RWPE2 (cell line): ENCODE measurements at regions not wholly inside any gene's neighbourhood (a gene's known extent, or its start where the extent isn't known, plus 50 kb on each side); places are given as distances from the start of the nearest gene placed in this dataset.

Source experiments
- ATAC-seq: fragments of 200-7000 bp; cut with Tn5 transposase; 3 replicates; pipeline ENCODE4 v1.9.1; 2021; ENCODE audit warnings: low read depth
- DNase-seq: peaks from one replicate; pipeline ENCODE4 v3.0.0-alpha.2; 2020; ENCODE audit warnings: low spot score
- H3K27ac ChIP-seq: fragments of 450-650 bp; 2 replicates; pipeline ENCODE4 v1.5.1; 2017; ENCODE audit warnings: mild to moderate bottlenecking; ENCODE audit not compliant: poor library complexity, severe bottlenecking
- H3K27me3 ChIP-seq: fragments of 250-450 bp; sonication (Bioruptor Pico); 2 replicates; pipeline ENCODE4 v1.5.1; 2021; ENCODE audit warnings: mild to moderate bottlenecking, moderate library complexity; ENCODE audit not compliant: insufficient read depth, poor library complexity, severe bottlenecking
- H3K36me3 ChIP-seq: fragments of 250-450 bp; sonication (Bioruptor Pico); 2 replicates; pipeline ENCODE4 v1.5.1; 2020; ENCODE audit warnings: low read depth, mild to moderate bottlenecking, moderate library complexity
- H3K4me1 ChIP-seq: fragments of 250-450 bp; sonication (Bioruptor Pico); 2 replicates; pipeline ENCODE4 v1.5.1; 2021; ENCODE audit warnings: mild to moderate bottlenecking, moderate library complexity; ENCODE audit not compliant: insufficient read depth, poor library complexity, severe bottlenecking
- H3K4me3 ChIP-seq: fragments of 250-450 bp; sonication (Bioruptor Pico); 2 replicates; pipeline ENCODE4 v1.5.1; 2021; ENCODE audit warnings: mild to moderate bottlenecking, moderate library complexity; ENCODE audit not compliant: severe bottlenecking
- H3K9me3 ChIP-seq: fragments of 250-450 bp; sonication (Bioruptor Pico); 2 replicates; pipeline ENCODE4 v1.5.1; 2021; ENCODE audit warnings: mild to moderate bottlenecking, moderate library complexity; ENCODE audit not compliant: severe bottlenecking
- CTCF ChIP-seq: fragments of 450-650 bp; IDR thresholded peaks from one replicate; pipeline ENCODE4 v1.5.1; 2017; ENCODE audit warnings: mild to moderate bottlenecking, moderate library complexity; ENCODE audit not compliant: poor library complexity, severe bottlenecking

GRCh38 chr16:63512910-63513309 lies 1476.7 kb upstream of the CDH8 start:
- no peaks in the 10 kb centered on the region for H3K36me3 ChIP-seq
- DNase-seq (no peak), ATAC-seq (no peak)
- no peaks in the 10 kb centered on the region for H3K4me1 ChIP-seq
- TF ChIP-seq CTCF: no peak
- no peak overlapping the region for H3K27ac ChIP-seq
- H3K9me3 ChIP-seq: no peaks in the 10 kb centered on the region
- no peaks in the 10 kb centered on the region for H3K27me3 ChIP-seq
- no peak overlapping the region for H3K4me3 ChIP-seq

- no peak overlapping the region for H3K27ac ChIP-seq
- no peak overlapping the region for H3K4me3 ChIP-seq
- no peaks in the 10 kb centered on the region for H3K36me3 ChIP-seq
- H3K9me3 ChIP-seq: no peaks in the 10 kb centered on the region
- TF ChIP-seq CTCF: no peak
- no peak for ATAC-seq
- no peaks in the 10 kb centered on the region for H3K4me1 ChIP-seq
- no peak for DNase-seq
- no peaks in the 10 kb centered on the region for H3K27me3 ChIP-seq
These were observed 1461.2 kb upstream of the CDH8 start for GRCh38 chr16:63497408-63497807.

- Histone ChIP-seq H3K36me3 (no peaks in the 10 kb centered on the region), H3K27me3 (no peaks in the 10 kb centered on the region), H3K4me3 (no peak overlapping the region), H3K4me1 (no peaks in the 10 kb centered on the region), H3K27ac (no peak overlapping the region), H3K9me3 (no peaks in the 10 kb centered on the region)
- ATAC-seq (no peak), DNase-seq (no peak)
- TF ChIP-seq CTCF: no peak
These were observed 1460.0 kb upstream of the CDH8 start for GRCh38 chr16:63496282-63496681.

GRCh38 chr16:63488955-63489354 lies 1452.7 kb upstream of the CDH8 start:
- Histone ChIP-seq H3K27ac (no peak overlapping the region), H3K4me1 (no peaks in the 10 kb centered on the region), H3K36me3 (no peaks in the 10 kb centered on the region), H3K9me3 (no peaks in the 10 kb centered on the region), H3K27me3 (no peaks in the 10 kb centered on the region), H3K4me3 (no peak overlapping the region)
- ATAC-seq (no peak), DNase-seq (no peak)
- TF ChIP-seq CTCF: no peak

GRCh38 chr16:63481060-63481459 lies 1444.8 kb upstream of the CDH8 start:
- no peaks in the 10 kb centered on the region for H3K4me1 ChIP-seq
- no peaks in the 10 kb centered on the region for H3K9me3 ChIP-seq
- no peaks in the 10 kb centered on the region for H3K36me3 ChIP-seq
- no peak overlapping the region for H3K27ac ChIP-seq
- no peak overlapping the region for H3K4me3 ChIP-seq
- DNase-seq: no peak
- ATAC-seq: no peak
- H3K27me3 ChIP-seq: no peaks in the 10 kb centered on the region
- TF ChIP-seq CTCF: no peak
